ENCODE measurements at regions not wholly inside any gene's neighbourhood (a gene's known extent, or its start where the extent isn't known, plus 50 kb on each side); places are given as distances from the start of the nearest gene placed in this dataset.
"Not testable (repeated sequence)": the region's sequence is repeated elsewhere in the genome, so short reads cannot be mapped to it uniquely, and the experiment has no call there.

DNA sequence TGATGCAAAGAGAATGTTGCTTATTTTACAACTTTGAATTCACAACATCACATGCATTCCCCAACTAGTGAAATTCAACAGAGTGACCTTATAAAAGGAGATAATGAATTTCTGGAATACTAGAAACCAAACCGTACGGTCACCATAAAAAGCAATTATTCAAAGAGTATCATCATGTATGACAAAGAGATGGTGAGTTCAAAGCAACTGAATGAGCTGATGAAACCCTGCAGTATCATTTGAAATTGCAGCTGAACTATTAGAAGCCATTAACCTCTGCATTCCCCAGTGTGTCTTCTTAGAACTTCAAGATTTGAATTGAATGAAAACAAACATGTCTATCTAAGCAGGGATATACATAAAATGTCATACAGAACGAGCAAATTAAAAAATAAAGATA lies 172.4 kb downstream of the SLITRK2 start:
- Histone ChIP-seq H3K27me3 (no peaks in the 10 kb centered on the region), H3K9me3 (no peaks in the 10 kb centered on the region), H3K4me3 (no peak overlapping the region), H3K36me3 (no peaks in the 10 kb centered on the region), H3K27ac (no peak overlapping the region), H3K4me1 (no peaks in the 10 kb centered on the region)
- DNase-seq (no peak), ATAC-seq (no peak)
- TF ChIP-seq POLR2A (IDR thresholded peaks at IDR 0.05) = no peak
- TF ChIP-seq, protein P1, sequence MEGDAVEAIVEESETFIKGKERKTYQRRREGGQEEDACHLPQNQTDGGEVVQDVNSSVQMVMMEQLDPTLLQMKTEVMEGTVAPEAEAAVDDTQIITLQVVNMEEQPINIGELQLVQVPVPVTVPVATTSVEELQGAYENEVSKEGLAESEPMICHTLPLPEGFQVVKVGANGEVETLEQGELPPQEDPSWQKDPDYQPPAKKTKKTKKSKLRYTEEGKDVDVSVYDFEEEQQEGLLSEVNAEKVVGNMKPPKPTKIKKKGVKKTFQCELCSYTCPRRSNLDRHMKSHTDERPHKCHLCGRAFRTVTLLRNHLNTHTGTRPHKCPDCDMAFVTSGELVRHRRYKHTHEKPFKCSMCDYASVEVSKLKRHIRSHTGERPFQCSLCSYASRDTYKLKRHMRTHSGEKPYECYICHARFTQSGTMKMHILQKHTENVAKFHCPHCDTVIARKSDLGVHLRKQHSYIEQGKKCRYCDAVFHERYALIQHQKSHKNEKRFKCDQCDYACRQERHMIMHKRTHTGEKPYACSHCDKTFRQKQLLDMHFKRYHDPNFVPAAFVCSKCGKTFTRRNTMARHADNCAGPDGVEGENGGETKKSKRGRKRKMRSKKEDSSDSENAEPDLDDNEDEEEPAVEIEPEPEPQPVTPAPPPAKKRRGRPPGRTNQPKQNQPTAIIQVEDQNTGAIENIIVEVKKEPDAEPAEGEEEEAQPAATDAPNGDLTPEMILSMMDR (IDR thresholded peaks at IDR 0.05) = no peak
- 69 to 83% (median 70%) methylated on average over 3 of the region's 3 CpGs for WGBS, 4 donors
- intact Hi-C loops (cut with DNase I) = no loop called here

DNA sequence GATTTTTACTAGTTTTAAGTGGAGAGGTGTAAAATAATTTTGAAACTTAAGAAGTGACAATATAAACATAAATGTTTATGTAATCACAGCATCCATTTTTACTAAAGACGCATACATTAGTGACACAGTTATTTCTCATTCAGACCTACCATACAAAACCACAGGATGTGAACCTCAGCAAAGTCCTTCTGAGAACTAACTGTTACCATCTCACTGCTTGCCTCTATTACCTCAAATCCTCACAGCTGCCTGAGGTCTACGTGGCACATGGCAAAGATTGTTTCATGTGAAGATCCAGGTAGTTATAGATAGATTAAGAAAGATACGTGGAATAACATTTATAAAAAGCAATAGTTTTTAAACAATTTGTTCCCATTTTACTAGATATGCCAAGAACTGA lies 189.0 kb downstream of the SLITRK2 start:
- TF ChIP-seq POLR2A (IDR thresholded peaks at IDR 0.05) = no peak
- TF ChIP-seq, protein P1 (IDR thresholded peaks at IDR 0.05) = no peak
- no peaks in the 10 kb centered on the region for H3K4me1 ChIP-seq
- ATAC-seq (no peak), DNase-seq (no peak)
- 57 to 77% (median 65%) methylated on average over 3 of the region's 3 CpGs for WGBS, 4 donors
- H3K4me3 ChIP-seq = no peak overlapping the region
- no peaks in the 10 kb centered on the region for H3K36me3 ChIP-seq
- H3K9me3 ChIP-seq = no peaks in the 10 kb centered on the region
- no peaks in the 10 kb centered on the region for H3K27me3 ChIP-seq
- intact Hi-C loops (cut with DNase I) = no loop called here
- no peak overlapping the region for H3K27ac ChIP-seq

DNA sequence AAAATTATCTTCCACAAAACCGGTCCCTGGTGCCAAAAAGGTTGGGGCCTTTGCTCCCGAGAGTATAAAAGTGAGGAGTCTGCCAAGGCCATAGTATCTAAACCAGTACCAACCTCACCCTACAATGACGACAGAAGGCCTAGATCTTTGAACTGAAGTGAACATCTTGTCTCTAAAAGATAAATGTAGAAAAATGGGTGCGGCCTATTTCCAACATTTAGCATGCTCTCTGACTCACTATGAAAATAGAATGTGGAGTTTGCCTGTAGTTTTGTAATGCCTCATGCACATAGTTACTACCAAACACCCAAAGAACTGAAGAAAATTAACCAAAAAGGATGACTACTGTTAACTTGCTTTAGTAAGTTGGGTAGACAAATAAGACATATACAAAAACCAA lies 218.4 kb downstream of the SLITRK2 start:
- no peaks in the 10 kb centered on the region for H3K27me3 ChIP-seq
- no peak for ATAC-seq

DNA sequence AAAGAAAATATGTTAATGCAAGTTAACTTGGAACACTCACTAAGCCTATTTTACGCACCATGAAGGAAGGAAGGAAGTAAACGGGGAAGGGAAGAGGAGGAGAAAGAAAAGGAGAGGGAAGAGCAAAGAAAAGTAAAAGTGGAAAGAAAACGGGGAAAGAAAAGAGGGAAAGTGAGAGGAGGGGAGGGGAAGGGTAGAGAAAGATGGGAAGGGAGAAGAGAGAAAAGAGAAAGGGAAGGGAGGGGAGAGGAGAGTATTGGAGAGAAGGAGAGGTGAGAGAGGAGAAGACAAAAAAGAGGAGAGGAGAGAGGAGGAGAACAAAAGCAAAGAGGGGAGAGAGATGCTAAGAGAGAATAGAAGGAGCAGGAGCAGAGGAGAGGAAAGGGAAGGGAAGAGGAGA lies 224.1 kb downstream of the SLITRK2 start:
- Histone ChIP-seq H3K4me1 (no peaks in the 10 kb centered on the region), H3K4me3 (no peak overlapping the region), H3K27me3 (no peaks in the 10 kb centered on the region), H3K36me3 (no peaks in the 10 kb centered on the region), H3K27ac (no peak overlapping the region), H3K9me3 (no peaks in the 10 kb centered on the region)
- WGBS, 4 donors = 66 to 77% (median 71%) methylated on average over 3 of the region's 3 CpGs
- TF ChIP-seq, protein P1 (IDR thresholded peaks at IDR 0.05) = no peak
- no peak for ATAC-seq
- DNase-seq = no peak
- intact Hi-C loops (cut with DNase I) = no loop called here

More for the DNA sequence above, 218.4 kb downstream of the SLITRK2 start:
- H3K4me1 ChIP-seq = no peaks in the 10 kb centered on the region
- no peak overlapping the region for H3K4me3 ChIP-seq
- H3K27ac ChIP-seq = no peak overlapping the region
- H3K9me3 ChIP-seq = no peaks in the 10 kb centered on the region
- intact Hi-C loops (cut with DNase I) = no loop called here
- no peak for TF ChIP-seq POLR2A (IDR thresholded peaks at IDR 0.05)
- TF ChIP-seq, protein P1 (IDR thresholded peaks at IDR 0.05) = no peak
- WGBS, 4 donors = 58 to 79% (median 76%) methylated on average over 4 of the region's 4 CpGs
- H3K36me3 ChIP-seq = no peaks in the 10 kb centered on the region
- DNase-seq = no peak

DNA sequence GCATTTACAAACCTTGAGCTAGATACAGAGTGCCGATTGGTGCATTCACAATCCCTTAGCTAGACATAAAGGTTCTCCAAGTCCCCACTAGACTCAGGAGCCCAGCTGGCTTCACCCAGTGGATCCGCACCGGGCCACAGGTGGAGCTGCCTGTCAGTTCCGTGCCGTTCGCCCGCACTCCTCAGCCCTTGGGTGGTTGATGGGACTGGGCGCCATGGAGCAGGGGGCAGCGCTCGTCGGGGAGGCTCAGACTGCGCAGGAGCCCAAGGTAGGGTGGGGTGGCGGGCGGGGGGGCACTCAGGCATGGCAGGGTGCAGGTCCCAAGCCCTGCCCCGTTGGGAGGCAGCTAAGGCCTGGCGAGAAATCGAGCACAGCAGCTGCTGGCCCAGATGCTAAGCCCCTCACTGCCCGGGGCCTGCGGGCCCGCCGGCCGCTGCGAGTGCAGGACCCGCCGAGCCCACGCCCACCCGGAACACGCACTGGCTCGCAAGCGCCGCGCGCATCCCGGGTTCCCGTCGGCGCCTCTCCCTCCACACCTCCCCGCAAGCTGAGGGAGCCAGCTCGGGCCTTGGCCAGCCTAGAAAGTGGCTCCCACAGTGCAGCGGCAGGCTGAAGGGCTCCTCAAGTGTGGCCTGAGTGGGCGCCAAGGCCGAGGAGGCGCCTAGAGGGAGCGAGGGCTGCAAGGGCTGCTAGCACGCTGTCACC lies 228.5 kb downstream of the SLITRK2 start:
- intact Hi-C loops (cut with DNase I); H3K4me3 ChIP-seq; ATAC-seq; H3K9me3 ChIP-seq; H3K36me3 ChIP-seq; H3K27me3 ChIP-seq; H3K27ac ChIP-seq; H3K4me1 ChIP-seq: not testable (repeated sequence)
- peak in 1 of 5 donors; percentile 23 for DNase-seq
- whole genome bisulfite sequencing, 4 donors = 84 to 94% (median 90%) methylated on average over 9 to 45 of the region's 45 CpGs

DNA sequence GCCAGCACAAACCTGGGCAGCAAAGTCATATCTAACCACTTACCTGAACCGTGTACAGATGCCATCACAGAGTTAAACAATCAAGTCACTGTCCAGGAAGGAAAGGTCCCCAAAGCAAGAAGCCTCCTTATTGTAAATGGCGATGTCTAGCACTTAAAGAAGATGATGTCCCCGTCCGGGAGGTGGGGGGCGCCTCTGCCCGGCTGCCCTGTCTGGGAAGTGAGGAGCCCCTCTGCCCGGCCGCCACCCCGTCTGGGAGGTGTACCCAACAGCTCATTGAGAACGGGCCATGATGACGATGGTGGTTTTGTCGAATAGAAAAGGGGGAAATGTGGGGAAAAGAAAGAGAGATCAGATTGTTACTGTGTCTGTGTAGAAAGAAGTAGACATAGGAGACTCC lies 231.9 kb downstream of the SLITRK2 start:
- H3K27ac ChIP-seq; H3K4me3 ChIP-seq; H3K36me3 ChIP-seq; H3K27me3 ChIP-seq; H3K9me3 ChIP-seq; DNase-seq; intact Hi-C loops (cut with DNase I); ATAC-seq; H3K4me1 ChIP-seq: not testable (repeated sequence)
- WGBS, 4 donors = 83 to 92% (median 86%) methylated on average over 9 to 11 of the region's 12 CpGs
